GM23248 (cell line): ENCODE measurements at regions not wholly inside any gene's neighbourhood (a gene's known extent, or its start where the extent isn't known, plus 50 kb on each side); places are given as distances from the start of the nearest gene placed in this dataset.

ENCODE experiments used
- EZH2 ChIP-seq: fragments of 200-600 bp; sonication (generic); IDR thresholded peaks from 2 replicates; pipeline ENCODE4 v1.6.1; 2018; ENCODE audit warnings: antibody characterized with exemption, mild to moderate bottlenecking; ENCODE audit not compliant: insufficient read depth, poor library complexity, severe bottlenecking
- EZH2phosphoT487 ChIP-seq: fragments of 200-600 bp; sonication (generic); IDR thresholded peaks from 2 replicates; pipeline ENCODE4 v1.6.1; 2018; ENCODE audit warnings: antibody characterized with exemption, moderate library complexity, mild to moderate bottlenecking, low read depth; ENCODE audit not compliant: insufficient read depth

DNA sequence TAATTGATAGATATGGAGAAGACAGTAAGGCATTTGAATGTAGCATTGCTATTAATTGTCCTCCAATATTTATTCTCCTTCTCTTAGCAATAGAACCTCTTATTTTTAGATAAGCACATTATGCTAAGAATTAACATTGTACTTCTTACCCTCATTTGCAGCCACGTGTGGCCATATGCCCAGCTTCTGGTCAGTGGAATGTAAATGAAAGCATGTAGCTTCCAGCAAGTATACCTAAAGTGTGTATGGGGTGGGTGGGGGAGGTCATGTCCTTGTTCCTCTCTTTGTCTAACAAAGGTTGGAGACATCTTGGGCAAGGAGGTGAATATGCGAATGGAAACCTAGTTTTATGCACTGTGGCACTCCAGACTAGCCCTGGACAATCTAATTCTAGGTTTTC is 133.6 kb upstream of the HMCN1 start:
- TF ChIP-seq EZH2 (no peak), EZH2phosphoT487 (no peak)
